B cell (primary cell): ENCODE measurements at regions not wholly inside any gene's neighbourhood (a gene's known extent, or its start where the extent isn't known, plus 50 kb on each side); places are given as distances from the start of the nearest gene placed in this dataset.
"Not testable (repeated sequence)": the region's sequence is repeated elsewhere in the genome, so short reads cannot be mapped to it uniquely, and the experiment has no call there.

Source experiments
- CTCF ChIP-seq: fragments of 200-600 bp; IDR thresholded peaks from one replicate; pipeline ENCODE4 v1.8.0; 2022; ENCODE audit warnings: antibody characterized with exemption, mild to moderate bottlenecking
- EZH2 ChIP-seq: IDR thresholded peaks from 2 replicates; pipeline ENCODE4 v1.6.1; 2012; ENCODE audit warnings: borderline replicate concordance, low read depth, mild to moderate bottlenecking, moderate library complexity, low read length; ENCODE audit not compliant: insufficient read depth, poor library complexity, severe bottlenecking

GRCh38 chr19:14319720-14320119 is 61.5 kb upstream of the ADGRE5 start:
- TF ChIP-seq CTCF, EZH2: not testable (repeated sequence)
